Esophagus squamous epithelium (tissue), 5 donors: ENCODE measurements at regions not wholly inside any gene's neighbourhood (a gene's known extent, or its start where the extent isn't known, plus 50 kb on each side); places are given as distances from the start of the nearest gene placed in this dataset.

Experiments used
- DNase-seq: peaks from one replicate; lab custom pipeline; 2025; lab: John Stamatoyannopoulos, UW
- H3K27ac ChIP-seq, 4 donors: fragments of 200-600 bp; sonication (generic); one replicate each; pipeline ENCODE4 v1.5.1; 2016 to 2019; ENCODE audit warnings: mild to moderate bottlenecking in 1 of 4
- H3K27me3 ChIP-seq, 4 donors: fragments of 200-600 bp; sonication (generic); 1 replicate in 3 of 4; 2 replicates in 1 of 4; pipeline versions ENCODE4 v1.5.1 to v1.6.0; 2017 to 2021; ENCODE audit warnings: antibody characterized with exemption in 1 of 4
- H3K36me3 ChIP-seq, 3 donors: fragments of 200-600 bp; sonication (generic); one replicate each; pipeline ENCODE4 v1.5.1; 2016 to 2019
- H3K4me1 ChIP-seq, 3 donors: fragments of 200-600 bp; sonication (generic); one replicate each; pipeline ENCODE4 v1.5.1; 2017 to 2019
- H3K4me3 ChIP-seq, 4 donors: fragments of 200-600 bp; sonication (generic); 1 replicate in 3 of 4; 2 replicates in 1 of 4; pipeline ENCODE4 v1.5.1; 2016 to 2019; ENCODE audit warnings: mild to moderate bottlenecking in 2 of 4, moderate library complexity in 1 of 4
- H3K9me3 ChIP-seq, 3 donors: fragments of 200-600 bp; sonication (generic); one replicate each; pipeline ENCODE4 v1.5.1; 2016 to 2019
- CTCF ChIP-seq, 6 experiments: fragments of 450-650 bp in 4 of 6; fragments of 200-600 bp in 2 of 6; sonication (generic) in 2 of 6; IDR thresholded peaks; one replicate each; pipeline ENCODE4 v1.5.1; 2016 to 2019; ENCODE audit warnings: antibody characterized with exemption in 6 of 6, mild to moderate bottlenecking in 4 of 6, moderate library complexity in 4 of 6
- POLR2A ChIP-seq, 4 donors: fragments of 450-650 bp; IDR thresholded peaks; one replicate each; pipeline ENCODE4 v1.6.1; 2017; ENCODE audit warnings: antibody characterized with exemption in 4 of 4, mild to moderate bottlenecking in 4 of 4, moderate library complexity in 3 of 4
- WGBS, 2 donors: methylation state at CpG; one replicate each; pipeline ENCODE4 v1.1.5; 2018; 5-methylcytosine and 5-hydroxymethylcytosine counted together
- intact Hi-C: fragments of 100-400 bp; cut with DNase I; formaldehyde crosslinking; loops from one replicate; pipeline ENCODE4 v1.15.0; 2022
- donor health status: DM: yes; HTN: yes; CAD: no.

GRCh38 chr12:46682148-46682547 is 143.6 kb downstream of the SLC38A4 start:
- no peaks in the 10 kb centered on the region for H3K36me3 ChIP-seq
- DNase-seq: no peak
- peaks cover 7 to 19% (median 8%) of the 10 kb centered on the region in 3 donors for H3K4me1 ChIP-seq
- H3K4me3 ChIP-seq: no peak overlapping the region
- intact Hi-C loops: no loop called here
- WGBS, 2 donors: 78 to 100% methylated on average over 1 of the region's 1 CpG
- peaks cover 0 to 5% (median 0%) of the 10 kb centered on the region in 3 donors for H3K9me3 ChIP-seq
- TF ChIP-seq CTCF (IDR thresholded peaks at IDR 0.05) (no peak), POLR2A (IDR thresholded peaks at IDR 0.05) (no peak)
- no peak overlapping the region for H3K27ac ChIP-seq
- no peaks in the 10 kb centered on the region for H3K27me3 ChIP-seq

- TF ChIP-seq POLR2A (IDR thresholded peaks at IDR 0.05): no peak
- TF ChIP-seq CTCF (IDR thresholded peaks at IDR 0.05): no peak
- no peak overlapping the region for H3K27ac ChIP-seq
- H3K4me3 ChIP-seq: no peak overlapping the region
- H3K4me1 ChIP-seq: peaks cover 12 to 35% (median 15%) of the 10 kb centered on the region in 3 donors
- intact Hi-C loops: no loop called here
- no peaks in the 10 kb centered on the region for H3K27me3 ChIP-seq
- H3K9me3 ChIP-seq: peaks cover 0 to 5% (median 0%) of the 10 kb centered on the region in 3 donors
- no peaks in the 10 kb centered on the region for H3K36me3 ChIP-seq
- 13 to 15% methylated on average over 1 of the region's 1 CpG for WGBS, 2 donors
- DNase-seq: no peak
Measured at GRCh38 chr12:46680506-46680905, 145.3 kb downstream of the SLC38A4 start.

- no peak for TF ChIP-seq POLR2A (IDR thresholded peaks at IDR 0.05)
- TF ChIP-seq CTCF (IDR thresholded peaks at IDR 0.05): no peak
- Histone ChIP-seq H3K27ac (no peak overlapping the region), H3K4me1 (peaks cover 12 to 43% (median 17%) of the 10 kb centered on the region in 3 donors), H3K36me3 (no peaks in the 10 kb centered on the region), H3K4me3 (no peak overlapping the region), H3K27me3 (no peaks in the 10 kb centered on the region), H3K9me3 (peaks cover 0 to 5% (median 0%) of the 10 kb centered on the region in 3 donors)
- DNase-seq: no peak
- WGBS, 2 donors: 47 to 58% methylated on average over 3 of the region's 3 CpGs
- intact Hi-C loops: loop anchor here (5.0 kb wide), 1 partner anchor 253 kb away; no protein-coding TSS in a partner anchor
Measured at GRCh38 chr12:46679754-46680153, 146.0 kb downstream of the SLC38A4 start.

GRCh38 chr12:46678426-46678825 is 147.4 kb downstream of the SLC38A4 start:
- Histone ChIP-seq H3K27ac (peak overlapping the region; percentile 61 to 89 (median 86)), H3K9me3 (no peaks in the 10 kb centered on the region), H3K4me3 (no peak overlapping the region), H3K27me3 (no peaks in the 10 kb centered on the region), H3K4me1 (peaks cover 12 to 56% (median 17%) of the 10 kb centered on the region in 3 donors), H3K36me3 (no peaks in the 10 kb centered on the region)
- TF ChIP-seq CTCF (IDR thresholded peaks at IDR 0.05) (no peak), POLR2A (IDR thresholded peaks at IDR 0.05) (no peak)
- intact Hi-C loops: loop anchor here (5.0 kb wide), 1 partner anchor 254 kb away; no protein-coding TSS in a partner anchor
- no peak for DNase-seq
- WGBS, 2 donors: 37 to 38% methylated on average over 3 of the region's 3 CpGs

- intact Hi-C loops: loop anchor here (5.0 kb wide), 1 partner anchor 255 kb away; no protein-coding TSS in a partner anchor
- Histone ChIP-seq H3K4me3 (no peak overlapping the region), H3K27me3 (no peaks in the 10 kb centered on the region), H3K27ac (peak overlapping the region; percentile 61 to 89 (median 86)), H3K9me3 (no peaks in the 10 kb centered on the region), H3K4me1 (peaks cover 12 to 56% (median 17%) of the 10 kb centered on the region in 3 donors), H3K36me3 (no peaks in the 10 kb centered on the region)
- TF ChIP-seq CTCF (IDR thresholded peaks at IDR 0.05) (peak in 2 of 6 experiments; percentile 27 to 39), POLR2A (IDR thresholded peaks at IDR 0.05) (no peak)
- no peak for DNase-seq
- 46 to 68% methylated on average over 2 of the region's 2 CpGs for WGBS, 2 donors
Measured at GRCh38 chr12:46677749-46678148, 148.0 kb downstream of the SLC38A4 start.
